Gastroesophageal sphincter (tissue), 3 donors: ENCODE measurements at regions not wholly inside any gene's neighbourhood (a gene's known extent, or its start where the extent isn't known, plus 50 kb on each side); places are given as distances from the start of the nearest gene placed in this dataset.

Experiments used
- EP300 ChIP-seq: sonication (generic); formaldehyde crosslinking; IDR thresholded peaks from one replicate; pipeline ENCODE4 v1.6.1; 2017; ENCODE audit warnings: antibody characterized with exemption, mild to moderate bottlenecking
- POLR2A ChIP-seq, 2 donors: fragments of 450-650 bp; IDR thresholded peaks; one replicate each; pipeline ENCODE4 v1.6.1; 2017; ENCODE audit warnings: antibody characterized with exemption in 2 of 2, mild to moderate bottlenecking in 2 of 2, moderate library complexity in 1 of 2
- TF ChIP-seq, protein P1 (sequence below), 4 experiments: fragments of 200-600 bp in 2 of 4; fragments of 450-650 bp in 2 of 4; sonication (generic) in 1 of 4; IDR thresholded peaks; one replicate each; pipeline ENCODE4 v1.5.1; 2017 to 2019; ENCODE audit warnings: antibody characterized with exemption in 4 of 4, mild to moderate bottlenecking in 2 of 4, moderate library complexity in 2 of 4

DNA sequence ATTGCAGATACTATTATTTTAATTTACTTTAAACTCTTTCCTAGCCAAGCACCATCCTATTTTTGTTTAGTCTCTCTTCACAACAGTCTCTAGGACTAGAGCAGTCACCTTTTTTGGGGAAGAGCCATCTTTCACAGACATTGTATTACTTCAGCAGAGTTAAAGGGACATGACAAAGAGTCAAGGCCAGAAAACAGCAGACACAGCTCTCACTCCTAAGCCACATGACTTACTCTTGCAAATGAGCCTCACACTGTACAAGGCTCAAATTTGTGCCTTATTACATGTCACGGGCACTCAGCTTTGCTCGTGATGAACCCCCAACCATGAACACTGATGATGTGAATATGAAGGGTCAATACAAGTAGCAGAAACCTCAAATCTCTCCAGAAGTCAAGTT is 104.3 kb downstream of the ZNF608 start:
- TF ChIP-seq EP300 (no peak), POLR2A (IDR thresholded peaks at IDR 0.05) (no peak)
- TF ChIP-seq, protein P1, sequence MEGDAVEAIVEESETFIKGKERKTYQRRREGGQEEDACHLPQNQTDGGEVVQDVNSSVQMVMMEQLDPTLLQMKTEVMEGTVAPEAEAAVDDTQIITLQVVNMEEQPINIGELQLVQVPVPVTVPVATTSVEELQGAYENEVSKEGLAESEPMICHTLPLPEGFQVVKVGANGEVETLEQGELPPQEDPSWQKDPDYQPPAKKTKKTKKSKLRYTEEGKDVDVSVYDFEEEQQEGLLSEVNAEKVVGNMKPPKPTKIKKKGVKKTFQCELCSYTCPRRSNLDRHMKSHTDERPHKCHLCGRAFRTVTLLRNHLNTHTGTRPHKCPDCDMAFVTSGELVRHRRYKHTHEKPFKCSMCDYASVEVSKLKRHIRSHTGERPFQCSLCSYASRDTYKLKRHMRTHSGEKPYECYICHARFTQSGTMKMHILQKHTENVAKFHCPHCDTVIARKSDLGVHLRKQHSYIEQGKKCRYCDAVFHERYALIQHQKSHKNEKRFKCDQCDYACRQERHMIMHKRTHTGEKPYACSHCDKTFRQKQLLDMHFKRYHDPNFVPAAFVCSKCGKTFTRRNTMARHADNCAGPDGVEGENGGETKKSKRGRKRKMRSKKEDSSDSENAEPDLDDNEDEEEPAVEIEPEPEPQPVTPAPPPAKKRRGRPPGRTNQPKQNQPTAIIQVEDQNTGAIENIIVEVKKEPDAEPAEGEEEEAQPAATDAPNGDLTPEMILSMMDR (IDR thresholded peaks at IDR 0.05) = no peak
